K562 (cell line): ENCODE measurements at regions not wholly inside any gene's neighbourhood (a gene's known extent, or its start where the extent isn't known, plus 50 kb on each side); places are given as distances from the start of the nearest gene placed in this dataset.

Source experiments
- ATAC-seq: fragments of 200-7000 bp; cut with Tn5 transposase; 3 replicates; pipeline ENCODE4 v1.9.1; 2020; ENCODE audit warnings: moderate library complexity
- BruUV-seq: library from RNA; stranded (reverse); fragments of 400-500 nt; replicated peaks from 2 replicates; lab custom pipeline; 2021; lab: Mats Ljungman, UMichigan
- CTCF ChIA-PET: fragments of 300-600 bp; formaldehyde crosslinking; extraction: SDS; loops from one replicate; lab custom pipeline; 2021; ENCODE audit warnings: low intra/inter-chr PET ratio; lab: Yijun Ruan, JAX
- POLR2A ChIA-PET: fragments of 300-600, 350-650 bp; sonication (Branson Sonifier 250); formaldehyde crosslinking; extraction: SDS; loops from one replicate; lab custom pipeline; 2021; ENCODE audit warnings: antibody characterized with exemption, inconsistent platforms; lab: Yijun Ruan, JAX
- DNase-seq, 4 experiments: peaks; one replicate each; pipeline versions ENCODE4 v3.0.0 to v3.0.0-alpha.2; 2011 to 2018; ENCODE audit warnings: low spot score in 3 of 4, mixed read lengths in 3 of 4; ENCODE audit errors: extremely low read depth in 1 of 4
- FAIRE-seq: peaks from 2 replicates; lab custom pipeline; 2011; peaks lifted over from hg19 to GRCh38; lab: Jason Lieb, UNC
- H2AFZ ChIP-seq: 2 replicates; pipeline ENCODE4 v1.6.0; 2011; ENCODE audit warnings: low read depth, low read length, control low read depth, inconsistent platforms
- H3K27ac ChIP-seq: fragments of 200-600 bp; 3 replicates; pipeline ENCODE4 v1.8.0; 2011; ENCODE audit warnings: low read depth, mild to moderate bottlenecking, control low read depth, inconsistent platforms, low read length, moderate library complexity, mixed read lengths; ENCODE audit errors: extremely low read depth
- H3K27me3 ChIP-seq, 2 experiments: fragments of 300-600 bp in 1 of 2; 2 replicates in 1 of 2; 3 replicates in 1 of 2; pipeline versions ENCODE4 v1.6.0 to v1.8.0; 2011; ENCODE audit warnings: inconsistent platforms in 2 of 2, low read length in 2 of 2, mild to moderate bottlenecking in 1 of 2, mixed read lengths in 1 of 2, moderate library complexity in 1 of 2; ENCODE audit not compliant: control insufficient read depth in 2 of 2, insufficient read depth in 2 of 2
- H3K36me3 ChIP-seq: fragments of 300-600 bp; 3 replicates; pipeline ENCODE4 v1.8.0; 2011; ENCODE audit warnings: mild to moderate bottlenecking, low read length, inconsistent platforms; ENCODE audit not compliant: control insufficient read depth, insufficient read depth
- H3K4me1 ChIP-seq, 2 experiments: fragments of 200-600 bp in 1 of 2; replicated peaks in 1 of 2; 2 replicates in 1 of 2; 3 replicates in 1 of 2; pipeline versions ENCODE4 v1.5.1 to v1.8.0; 2011; ENCODE audit warnings: inconsistent platforms in 2 of 2, low read length in 2 of 2, mild to moderate bottlenecking in 1 of 2, mixed read lengths in 1 of 2, moderate library complexity in 1 of 2; ENCODE audit not compliant: control insufficient read depth in 2 of 2, insufficient read depth in 2 of 2
- H3K4me2 ChIP-seq: 2 replicates; pipeline ENCODE4 v1.6.1; 2011; ENCODE audit warnings: low read length, control low read depth, inconsistent platforms, mixed read lengths; ENCODE audit not compliant: insufficient read depth
- H3K4me3 ChIP-seq: fragments of 200-600 bp; sonication (generic), shearing (Covaris generic); 2 replicates; pipeline ENCODE4 v1.5.1; 2016; ENCODE audit warnings: control low read depth, inconsistent platforms
- H3K79me2 ChIP-seq: fragments of 200-600 bp; 3 replicates; pipeline ENCODE4 v1.8.0; 2011; ENCODE audit warnings: low read length, inconsistent platforms; ENCODE audit not compliant: control insufficient read depth, insufficient read depth
- H3K9ac ChIP-seq, 2 experiments: 2 replicates each; pipeline versions ENCODE4 v1.6.0 to v1.6.1; 2011; ENCODE audit warnings: low read depth in 2 of 2, low read length in 2 of 2, control low read depth in 1 of 2, inconsistent platforms in 1 of 2, mild to moderate bottlenecking in 1 of 2, mixed read lengths in 1 of 2; ENCODE audit not compliant: insufficient read depth in 1 of 2
- H3K9me1 ChIP-seq: one replicate; pipeline ENCODE4 v1.6.0; 2011; ENCODE audit warnings: inconsistent platforms, mild to moderate bottlenecking, low read length, moderate library complexity; ENCODE audit not compliant: control insufficient read depth, insufficient read depth
- H3K9me3 ChIP-seq: replicated peaks from 2 replicates; pipeline ENCODE4 v1.5.1; 2011; ENCODE audit warnings: low read depth, low read length, inconsistent platforms; ENCODE audit not compliant: control insufficient read depth, insufficient read depth
- H4K20me1 ChIP-seq: replicated peaks from 2 replicates; pipeline ENCODE4 v1.6.1; 2011; ENCODE audit warnings: low read length, inconsistent platforms, mixed read lengths; ENCODE audit not compliant: control insufficient read depth, insufficient read depth
- CCNT2 ChIP-seq: IDR thresholded peaks from 2 replicates; pipeline ENCODE4 v1.6.1; 2011; ENCODE audit warnings: borderline replicate concordance, low read depth, mild to moderate bottlenecking, moderate library complexity, mixed read lengths, low read length; ENCODE audit not compliant: insufficient read length; ENCODE audit errors: extremely low read depth
- CSDE1 ChIP-seq, 2 experiments: fragments of 450-650 bp; IDR thresholded peaks; 2 replicates each; pipeline ENCODE4 v1.6.1; 2016; ENCODE audit warnings: mild to moderate bottlenecking in 1 of 2
- ZBTB17 ChIP-seq: fragments of 450-650 bp; formaldehyde crosslinking; IDR thresholded peaks from 2 replicates; pipeline ENCODE4 v1.4.0; 2020; ENCODE audit warnings: mild to moderate bottlenecking
- ZKSCAN8 ChIP-seq: fragments of 200-800 bp; sonication (Bioruptor generic); IDR thresholded peaks from 2 replicates; pipeline ENCODE4 v1.6.1; 2016; ENCODE audit warnings: missing genetic modification characterization, missing compliant biosample characterization
- ZNF197 ChIP-seq: fragments of 200-800 bp; sonication (Bioruptor generic); IDR thresholded peaks from 2 replicates; pipeline ENCODE4 v1.6.1; 2016; ENCODE audit warnings: low read depth, missing genetic modification characterization, missing compliant biosample characterization
- ZZZ3 ChIP-seq: fragments of 450-650 bp; IDR thresholded peaks from 2 replicates; pipeline ENCODE4 v1.6.1; 2016; ENCODE audit warnings: antibody characterized with exemption, mild to moderate bottlenecking, moderate library complexity
- WGBS: fragments of 100-300 bp; shearing (Covaris generic); methylation state at CpG from one replicate; pipeline ENCODE4 v1.1.6; 2016; ENCODE audit warnings: low coverage, mixed read lengths; ENCODE audit not compliant: insufficient coverage; ENCODE audit errors: missing lambda C conversion rate; 5-methylcytosine and 5-hydroxymethylcytosine counted together
- in situ Hi-C: fragments of 300-500 bp; cut with MboI; formaldehyde crosslinking; loops from 4 replicates; pipeline ENCODE4 v1.15.0; 2018; ENCODE audit warnings: inconsistent platforms, mixed read lengths
- intact Hi-C: fragments of 100-400 bp; cut with micrococcal nuclease; formaldehyde crosslinking; loops from 2 replicates; pipeline ENCODE4 v1.14.2; 2022
- TF ChIP-seq, protein P1 (sequence below), 2 experiments: IDR thresholded peaks in 1 of 2; conservative IDR thresholded peaks in 1 of 2; 2 replicates each; pipeline ENCODE4 v1.6.1; 2016; ENCODE audit warnings: low read depth in 2 of 2, mild to moderate bottlenecking in 1 of 2, missing compliant biosample characterization in 1 of 2, missing genetic modification characterization in 1 of 2, moderate library complexity in 1 of 2

DNA sequence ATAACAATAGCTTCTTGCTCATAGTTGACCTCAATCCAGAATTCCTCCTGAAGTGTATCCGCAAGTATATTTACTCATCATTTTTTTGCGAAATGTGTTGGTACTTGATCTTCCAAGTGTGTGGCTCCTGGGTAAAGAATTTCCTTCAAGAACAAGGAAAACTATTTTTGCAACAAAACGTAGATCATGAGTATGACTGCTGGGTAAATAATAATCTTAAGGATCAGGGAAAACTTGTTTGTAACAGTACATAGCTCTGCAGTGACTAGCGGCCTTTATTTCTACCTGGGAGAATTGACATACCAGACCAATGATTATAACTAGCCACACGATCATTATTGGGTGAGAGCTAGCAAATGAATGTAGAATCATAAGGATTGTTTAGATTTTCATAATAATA lies 1311.7 kb downstream of the ARAP2 start:
- no peak for FAIRE-seq
- DNase-seq = no peak
- POLR2A ChIA-PET = no interaction called here
- H2AFZ ChIP-seq = no peak overlapping the region
- no peak overlapping the region for H3K4me2 ChIP-seq
- H3K27me3 ChIP-seq = no peaks in the 10 kb centered on the region
- in situ Hi-C loops = no loop called here
- H3K4me3 ChIP-seq = no peak overlapping the region
- no peak for TF ChIP-seq ZNF197 (CRISPR knock-in tag)
- TF ChIP-seq ZZZ3 = no peak
- TF ChIP-seq, protein P1, sequence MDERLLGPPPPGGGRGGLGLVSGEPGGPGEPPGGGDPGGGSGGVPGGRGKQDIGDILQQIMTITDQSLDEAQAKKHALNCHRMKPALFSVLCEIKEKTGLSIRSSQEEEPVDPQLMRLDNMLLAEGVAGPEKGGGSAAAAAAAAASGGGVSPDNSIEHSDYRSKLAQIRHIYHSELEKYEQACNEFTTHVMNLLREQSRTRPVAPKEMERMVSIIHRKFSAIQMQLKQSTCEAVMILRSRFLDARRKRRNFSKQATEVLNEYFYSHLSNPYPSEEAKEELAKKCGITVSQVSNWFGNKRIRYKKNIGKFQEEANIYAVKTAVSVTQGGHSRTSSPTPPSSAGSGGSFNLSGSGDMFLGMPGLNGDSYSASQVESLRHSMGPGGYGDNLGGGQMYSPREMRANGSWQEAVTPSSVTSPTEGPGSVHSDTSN (CRISPR knock-in tag; IDR thresholded peaks at IDR 0.05; ENCODE audit: low read depth) = no peak
- TF ChIP-seq, protein P1 (tag; conservative IDR thresholded peaks at IDR 0.05; ENCODE audit: low read depth) = no peak
- TF ChIP-seq ZBTB17 (CRISPR knock-in tag) = no peak
- no peak for TF ChIP-seq ZKSCAN8
- no peak for TF ChIP-seq CCNT2
- TF ChIP-seq CSDE1 (IDR thresholded peaks at IDR 0.05) = no peak
- TF ChIP-seq, all 486 proteins: peak for 0
- Histone ChIP-seq H3K79me2 (no peaks in the 10 kb centered on the region), H3K9me1 (no peaks in the 10 kb centered on the region), H3K27ac (no peak overlapping the region), H4K20me1 (no peaks in the 10 kb centered on the region), H3K4me1 (no peaks in the 10 kb centered on the region), H3K36me3 (no peaks in the 10 kb centered on the region), H3K9ac (no peak overlapping the region), H3K9me3 (no peaks in the 10 kb centered on the region)
- intact Hi-C loops = no loop called here
- WGBS = 2% methylated on average over 5 of the region's 5 CpGs
- CTCF ChIA-PET = no interaction called here
- no peak for ATAC-seq
- BruUV-seq = no TSS peak
